WI38 (cell line): ENCODE measurements at regions not wholly inside any gene's neighbourhood (a gene's known extent, or its start where the extent isn't known, plus 50 kb on each side); places are given as distances from the start of the nearest gene placed in this dataset.

Experiments used
- H3K4me3 ChIP-seq: 2 replicates; pipeline ENCODE4 v1.5.1; 2011; ENCODE audit warnings: low read depth, mild to moderate bottlenecking, control low read depth, low read length
- TF ChIP-seq, protein P1 (sequence below): IDR thresholded peaks from 2 replicates; pipeline ENCODE4 v1.5.1; 2012; ENCODE audit warnings: low read depth, mild to moderate bottlenecking, control low read depth, low read length

DNA sequence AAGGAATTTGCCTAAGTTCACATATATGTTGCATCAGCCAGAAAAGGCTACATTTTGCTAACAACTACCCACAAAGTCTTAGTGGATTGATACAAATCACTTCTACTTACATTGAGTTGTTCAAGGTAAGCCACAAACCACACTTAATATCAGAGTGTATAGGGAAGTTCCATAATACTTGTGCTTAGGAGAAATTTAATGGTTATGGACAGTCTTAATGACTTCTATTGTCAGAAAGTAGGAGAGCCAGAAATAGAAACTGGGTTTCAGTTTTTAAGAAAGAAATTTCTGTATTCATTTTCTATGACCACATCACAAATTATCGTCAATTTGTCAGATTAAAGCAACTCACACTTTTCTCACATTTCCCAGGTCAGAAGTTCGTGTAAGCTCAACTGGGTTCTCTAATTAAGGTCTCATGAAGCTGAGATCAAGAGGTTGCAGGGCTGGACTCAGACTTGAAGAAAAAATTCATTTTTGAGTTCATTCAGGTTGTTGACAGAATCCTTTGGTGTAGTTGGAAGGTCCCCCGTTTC lies 695.7 kb downstream of the CDH11 start:
- TF ChIP-seq, protein P1, sequence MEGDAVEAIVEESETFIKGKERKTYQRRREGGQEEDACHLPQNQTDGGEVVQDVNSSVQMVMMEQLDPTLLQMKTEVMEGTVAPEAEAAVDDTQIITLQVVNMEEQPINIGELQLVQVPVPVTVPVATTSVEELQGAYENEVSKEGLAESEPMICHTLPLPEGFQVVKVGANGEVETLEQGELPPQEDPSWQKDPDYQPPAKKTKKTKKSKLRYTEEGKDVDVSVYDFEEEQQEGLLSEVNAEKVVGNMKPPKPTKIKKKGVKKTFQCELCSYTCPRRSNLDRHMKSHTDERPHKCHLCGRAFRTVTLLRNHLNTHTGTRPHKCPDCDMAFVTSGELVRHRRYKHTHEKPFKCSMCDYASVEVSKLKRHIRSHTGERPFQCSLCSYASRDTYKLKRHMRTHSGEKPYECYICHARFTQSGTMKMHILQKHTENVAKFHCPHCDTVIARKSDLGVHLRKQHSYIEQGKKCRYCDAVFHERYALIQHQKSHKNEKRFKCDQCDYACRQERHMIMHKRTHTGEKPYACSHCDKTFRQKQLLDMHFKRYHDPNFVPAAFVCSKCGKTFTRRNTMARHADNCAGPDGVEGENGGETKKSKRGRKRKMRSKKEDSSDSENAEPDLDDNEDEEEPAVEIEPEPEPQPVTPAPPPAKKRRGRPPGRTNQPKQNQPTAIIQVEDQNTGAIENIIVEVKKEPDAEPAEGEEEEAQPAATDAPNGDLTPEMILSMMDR = no peak
- no peak overlapping the region for H3K4me3 ChIP-seq

GRCh38 chr16:64425381-64425780 lies 696.5 kb downstream of the CDH11 start:
- H3K4me3 ChIP-seq = no peak overlapping the region
- TF ChIP-seq, protein P1 = no peak

DNA sequence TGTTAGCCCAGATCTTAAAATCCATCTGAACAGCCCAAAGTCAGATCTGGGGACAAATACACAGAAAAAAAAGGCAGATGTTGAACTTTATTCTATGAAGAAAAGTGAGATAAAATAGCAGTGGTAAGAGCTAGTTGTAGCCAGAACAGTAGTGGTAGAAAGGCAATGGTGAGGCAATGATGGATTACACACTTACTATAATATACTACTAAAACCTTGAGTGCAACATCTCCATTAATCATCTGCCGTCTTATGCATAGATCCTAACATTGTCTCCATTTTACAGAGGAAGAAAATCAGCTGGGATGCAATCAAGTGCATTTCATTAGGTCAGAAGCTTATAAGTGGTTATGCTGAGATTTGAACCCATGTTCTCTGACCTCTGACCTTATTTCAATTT lies 699.6 kb downstream of the CDH11 start:
- H3K4me3 ChIP-seq = no peak overlapping the region

DNA sequence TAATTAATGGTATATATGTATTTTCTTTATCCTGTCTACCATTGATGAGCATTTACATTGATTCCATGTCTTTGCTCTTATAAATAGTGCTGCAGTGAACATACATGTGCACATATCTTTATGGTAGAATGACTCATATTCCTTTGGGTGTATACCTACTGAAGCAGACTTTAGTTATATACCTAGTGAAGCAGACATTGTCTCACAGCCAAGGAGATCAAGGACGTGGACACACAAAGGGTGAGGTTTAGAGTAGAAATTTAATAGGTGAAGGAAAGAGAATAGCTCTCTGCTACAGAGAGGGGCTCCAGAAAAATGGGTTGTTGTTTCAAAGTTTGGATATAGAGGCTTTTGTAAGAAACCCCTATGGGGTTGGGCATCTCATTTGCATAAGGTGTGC lies 700.3 kb downstream of the CDH11 start:
- TF ChIP-seq, protein P1 = no peak
- H3K4me3 ChIP-seq = no peak overlapping the region

More for the DNA sequence above, 699.6 kb downstream of the CDH11 start:
- TF ChIP-seq, protein P1 = no peak

DNA sequence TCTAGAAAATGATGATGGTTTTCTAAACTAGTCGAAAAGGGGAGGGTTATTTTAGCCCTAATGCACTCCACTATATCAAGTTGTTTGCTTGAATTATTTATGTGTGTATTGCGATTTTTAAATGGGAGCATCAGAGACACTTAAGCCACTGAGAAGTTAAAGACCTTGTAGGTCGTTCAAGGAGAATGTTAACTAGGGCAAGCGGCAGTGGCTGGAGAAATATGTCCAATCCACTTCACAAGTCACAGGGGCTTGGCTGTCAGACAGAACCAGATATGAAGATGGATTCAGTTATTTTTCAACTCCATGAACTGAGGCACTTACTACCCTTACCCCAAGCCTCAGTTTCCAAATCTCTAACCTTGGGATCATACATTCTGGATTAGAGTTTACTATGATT lies 702.0 kb downstream of the CDH11 start:
- H3K4me3 ChIP-seq = no peak overlapping the region
- TF ChIP-seq, protein P1 = no peak

DNA sequence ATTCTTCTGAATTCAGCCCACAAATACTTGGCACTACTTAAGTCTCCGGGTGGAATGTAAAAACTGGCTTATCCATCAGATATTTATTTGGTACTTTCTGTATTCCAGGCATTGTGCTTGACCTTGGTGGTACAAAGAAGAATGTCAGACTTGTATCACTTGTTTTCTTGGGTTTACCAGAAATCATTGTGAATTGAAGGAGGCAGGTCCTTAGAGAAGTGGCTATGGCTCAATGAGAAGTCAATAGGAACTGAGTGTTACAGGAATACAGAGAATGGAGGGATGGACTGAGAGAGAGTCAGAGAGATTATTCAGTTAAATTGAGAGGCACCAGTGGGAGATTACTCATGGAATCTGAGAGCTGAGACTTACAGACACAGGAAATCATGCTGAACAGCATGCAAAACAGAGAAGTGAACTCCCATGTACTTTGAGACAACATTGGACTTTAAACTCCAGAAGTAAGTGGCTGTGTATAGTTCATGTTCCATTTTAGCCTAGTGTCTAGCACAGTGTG lies 704.1 kb downstream of the CDH11 start:
- TF ChIP-seq, protein P1 = no peak
- H3K4me3 ChIP-seq = no peak overlapping the region

DNA sequence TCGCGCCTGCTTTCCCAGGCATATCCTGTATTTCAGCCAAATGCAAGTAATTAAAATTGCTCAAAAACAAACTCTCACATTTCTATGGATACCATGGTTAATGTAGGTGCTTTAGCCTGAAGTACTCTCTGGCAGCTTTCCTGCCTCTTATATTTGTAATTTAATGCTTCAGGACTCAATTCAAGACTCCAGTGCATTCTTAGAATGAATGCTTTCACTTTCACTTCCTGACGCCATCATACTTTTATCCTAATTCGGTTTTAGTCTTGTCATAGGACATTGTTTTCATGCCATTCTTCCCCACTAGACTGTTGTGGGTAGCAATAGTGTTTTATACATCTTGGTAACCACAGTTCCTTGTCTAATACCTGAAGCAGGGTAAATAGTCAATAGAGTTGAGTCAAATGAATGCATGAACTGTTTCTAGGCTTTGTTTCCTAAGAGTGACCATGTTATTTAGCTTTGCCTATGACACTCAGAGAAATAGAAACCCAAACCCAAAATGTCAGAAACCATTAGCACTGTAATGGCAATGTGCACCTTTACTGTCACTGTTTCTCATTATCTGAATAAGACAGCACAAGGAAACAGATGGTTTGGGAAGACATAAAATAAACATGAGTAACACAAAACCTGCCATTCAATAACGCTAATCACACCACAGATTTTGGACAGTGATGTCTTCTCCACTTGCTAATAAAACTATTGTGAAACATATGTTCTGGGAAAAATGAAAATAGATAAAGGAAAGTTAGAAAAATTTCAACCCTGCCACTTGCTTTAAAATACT lies 705.5 kb downstream of the CDH11 start:
- TF ChIP-seq, protein P1 = no peak
- peak overlapping the region; percentile 51 for H3K4me3 ChIP-seq
